ENCODE measurements at regions not wholly inside any gene's neighbourhood (a gene's known extent, or its start where the extent isn't known, plus 50 kb on each side); places are given as distances from the start of the nearest gene placed in this dataset.

DNA sequence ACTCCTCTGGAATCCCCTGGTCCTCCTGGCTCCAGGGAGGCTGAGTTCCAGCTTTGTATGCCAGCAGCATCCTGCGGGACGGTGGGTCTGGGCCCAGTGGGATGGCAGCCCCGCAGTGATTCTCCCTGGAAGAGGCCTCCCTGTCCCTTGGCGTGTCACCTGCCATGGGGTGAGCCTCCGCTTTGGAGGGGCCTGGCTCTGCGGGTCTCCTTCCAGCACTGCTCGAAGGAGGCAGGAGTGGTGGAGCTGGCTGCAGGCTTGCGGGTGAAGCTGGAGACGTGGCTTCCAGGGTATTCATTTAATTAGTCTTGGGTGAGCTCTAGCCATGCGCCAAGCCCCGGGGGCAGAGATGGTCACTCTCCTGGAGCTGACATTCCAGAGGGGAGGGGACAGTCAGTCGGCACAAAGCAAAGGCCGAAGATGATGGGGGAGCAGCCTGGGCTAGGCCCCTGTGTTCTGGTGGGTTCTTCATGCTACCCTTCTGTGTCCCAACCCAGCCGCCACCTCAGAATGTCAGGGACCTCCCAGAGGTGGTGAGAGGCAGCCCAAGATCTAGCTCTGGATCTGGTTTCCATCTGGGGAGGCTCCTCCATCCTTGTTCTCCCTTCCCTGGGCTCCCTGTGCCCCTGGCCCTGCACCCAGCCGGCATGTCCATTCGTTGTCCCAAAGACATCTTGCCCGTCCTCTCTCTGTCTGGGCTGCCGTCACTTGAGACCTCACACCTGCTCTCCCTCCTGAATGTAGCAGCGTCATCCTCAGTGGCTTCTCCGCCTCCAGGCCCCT, 1332.5 kb downstream of the BRD1 start:
- TF ChIP-seq, protein P1, sequence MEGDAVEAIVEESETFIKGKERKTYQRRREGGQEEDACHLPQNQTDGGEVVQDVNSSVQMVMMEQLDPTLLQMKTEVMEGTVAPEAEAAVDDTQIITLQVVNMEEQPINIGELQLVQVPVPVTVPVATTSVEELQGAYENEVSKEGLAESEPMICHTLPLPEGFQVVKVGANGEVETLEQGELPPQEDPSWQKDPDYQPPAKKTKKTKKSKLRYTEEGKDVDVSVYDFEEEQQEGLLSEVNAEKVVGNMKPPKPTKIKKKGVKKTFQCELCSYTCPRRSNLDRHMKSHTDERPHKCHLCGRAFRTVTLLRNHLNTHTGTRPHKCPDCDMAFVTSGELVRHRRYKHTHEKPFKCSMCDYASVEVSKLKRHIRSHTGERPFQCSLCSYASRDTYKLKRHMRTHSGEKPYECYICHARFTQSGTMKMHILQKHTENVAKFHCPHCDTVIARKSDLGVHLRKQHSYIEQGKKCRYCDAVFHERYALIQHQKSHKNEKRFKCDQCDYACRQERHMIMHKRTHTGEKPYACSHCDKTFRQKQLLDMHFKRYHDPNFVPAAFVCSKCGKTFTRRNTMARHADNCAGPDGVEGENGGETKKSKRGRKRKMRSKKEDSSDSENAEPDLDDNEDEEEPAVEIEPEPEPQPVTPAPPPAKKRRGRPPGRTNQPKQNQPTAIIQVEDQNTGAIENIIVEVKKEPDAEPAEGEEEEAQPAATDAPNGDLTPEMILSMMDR (IDR thresholded peaks at IDR 0.05 in 2 of 3, conservative IDR thresholded peaks at IDR 0.05 in 1 of 3; ENCODE audit: borderline replicate concordance in 1 of 3, insufficient read depth in 1 of 3, low read depth in 2 of 3, low read length in 2 of 3): no peak
- TF ChIP-seq RAD21 (IDR thresholded peaks at IDR 0.05; ENCODE audit: low read depth) (no peak), CEBPB (IDR thresholded peaks at IDR 0.05; ENCODE audit: low read depth) (no peak), POLR2A (IDR thresholded peaks at IDR 0.05; ENCODE audit: borderline replicate concordance, extremely low read depth, insufficient read depth, insufficient read length) (no peak), ZNF274 (IDR thresholded peaks at IDR 0.05; ENCODE audit: low read depth, low read length) (no peak), FOSL1 (IDR thresholded peaks at IDR 0.05; ENCODE audit: low read depth) (no peak), EGR1 (IDR thresholded peaks at IDR 0.05; ENCODE audit: low read depth) (no peak)
